GM21825 (cell line): ENCODE measurements at regions not wholly inside any gene's neighbourhood (a gene's known extent, or its start where the extent isn't known, plus 50 kb on each side); places are given as distances from the start of the nearest gene placed in this dataset.

ENCODE experiments used
- ATAC-seq: cut with Tn5 transposase; IDR thresholded peaks from one replicate; pipeline ENCODE4 v1.9.1; 2021; ENCODE audit warnings: mild to moderate bottlenecking, moderate library complexity; ENCODE audit not compliant: unreplicated experiment

GRCh38 chr4:100852326-100852725 lies 334.5 kb upstream of the EMCN start:
- ATAC-seq: no peak

GRCh38 chr4:100849319-100849718 lies 331.5 kb upstream of the EMCN start:
- no peak for ATAC-seq

- no peak for ATAC-seq
Observed at GRCh38 chr4:100848841-100849240, 331.0 kb upstream of the EMCN start.

GRCh38 chr4:100843910-100844309 lies 326.1 kb upstream of the EMCN start:
- no peak for ATAC-seq

GRCh38 chr4:100842856-100843255 lies 325.0 kb upstream of the EMCN start:
- ATAC-seq: no peak

- ATAC-seq: no peak
Observed at GRCh38 chr4:100841911-100842310, 324.1 kb upstream of the EMCN start.

GRCh38 chr4:100839712-100840111 lies 321.9 kb upstream of the EMCN start:
- ATAC-seq: no peak

- no peak for ATAC-seq
Observed at GRCh38 chr4:100838286-100838685, 320.5 kb upstream of the EMCN start.

- ATAC-seq: no peak
Observed at GRCh38 chr4:100836929-100837328, 319.1 kb upstream of the EMCN start.

- no peak for ATAC-seq
Observed at GRCh38 chr4:100834616-100835015, 316.8 kb upstream of the EMCN start.

GRCh38 chr4:100833906-100834305 lies 316.1 kb upstream of the EMCN start:
- no peak for ATAC-seq

GRCh38 chr4:100828986-100829685 lies 311.3 kb upstream of the EMCN start:
- no peak for ATAC-seq

- no peak for ATAC-seq
Observed at GRCh38 chr4:100828364-100828763, 310.5 kb upstream of the EMCN start.

GRCh38 chr4:100827756-100828155 lies 309.9 kb upstream of the EMCN start:
- no peak for ATAC-seq

GRCh38 chr4:100826808-100827548 lies 309.2 kb upstream of the EMCN start:
- no peak for ATAC-seq

- ATAC-seq: no peak
Observed at GRCh38 chr4:100826067-100826466, 308.2 kb upstream of the EMCN start.

- peak; percentile 8 for ATAC-seq
Observed at GRCh38 chr4:100823993-100824323, 306.1 kb upstream of the EMCN start.

- ATAC-seq: peak; percentile 84
Observed at GRCh38 chr4:100823066-100823992, 305.5 kb upstream of the EMCN start.

GRCh38 chr4:100820249-100820648 lies 302.4 kb upstream of the EMCN start:
- no peak for ATAC-seq

- no peak for ATAC-seq
Observed at GRCh38 chr4:100819505-100819904, 301.7 kb upstream of the EMCN start.

GRCh38 chr4:100816436-100817045 lies 298.7 kb upstream of the EMCN start:
- no peak for ATAC-seq
